Kidney epithelial cell (primary cell): ENCODE measurements at regions not wholly inside any gene's neighbourhood (a gene's known extent, or its start where the extent isn't known, plus 50 kb on each side); places are given as distances from the start of the nearest gene placed in this dataset.
A peak's percentile ranks its signal among the peaks of the same experiment; 100 is the strongest.

Experiments
- DNase-seq: peaks from one replicate; pipeline ENCODE4 v3.0.0-alpha.2; 2010; ENCODE audit warnings: low read depth
- H3K27me3 ChIP-seq: 2 replicates; pipeline ENCODE4 v1.6.0; 2011; ENCODE audit warnings: low read length; ENCODE audit not compliant: control insufficient read depth, insufficient read depth
- H3K36me3 ChIP-seq: 2 replicates; pipeline ENCODE4 v1.5.1; 2011; ENCODE audit warnings: low read length; ENCODE audit not compliant: control insufficient read depth, insufficient read depth
- H3K4me3 ChIP-seq: 2 replicates; pipeline ENCODE4 v1.5.1; 2011; ENCODE audit warnings: low read depth, mild to moderate bottlenecking, control low read depth, low read length
- CTCF ChIP-seq: IDR thresholded peaks from 2 replicates; pipeline ENCODE4 v1.5.1; 2011; ENCODE audit warnings: mild to moderate bottlenecking, moderate library complexity, low read length, control low read depth, inconsistent platforms; ENCODE audit not compliant: insufficient read depth, poor library complexity, severe bottlenecking

- no peaks in the 10 kb centered on the region for H3K27me3 ChIP-seq
- H3K36me3 ChIP-seq = no peaks in the 10 kb centered on the region
- TF ChIP-seq CTCF = no peak
- no peak for DNase-seq
- H3K4me3 ChIP-seq = no peak overlapping the region
Measured at GRCh38 chr3:102177075-102177755, 257.6 kb upstream of the ZPLD1 start.

- H3K4me3 ChIP-seq = no peak overlapping the region
- TF ChIP-seq CTCF = no peak
- DNase-seq = no peak
- no peaks in the 10 kb centered on the region for H3K27me3 ChIP-seq
- no peaks in the 10 kb centered on the region for H3K36me3 ChIP-seq
Measured at GRCh38 chr3:102178817-102179216, 256.0 kb upstream of the ZPLD1 start.

- Histone ChIP-seq H3K36me3 (no peaks in the 10 kb centered on the region), H3K4me3 (no peak overlapping the region), H3K27me3 (no peaks in the 10 kb centered on the region)
- no peak for TF ChIP-seq CTCF
- no peak for DNase-seq
Measured at GRCh38 chr3:102179326-102180177, 255.3 kb upstream of the ZPLD1 start.

GRCh38 chr3:102180280-102180931 is 254.4 kb upstream of the ZPLD1 start:
- peak; percentile 81 for DNase-seq
- Histone ChIP-seq H3K4me3 (no peak overlapping the region), H3K27me3 (no peaks in the 10 kb centered on the region), H3K36me3 (no peaks in the 10 kb centered on the region)
- no peak for TF ChIP-seq CTCF

- DNase-seq = no peak
- Histone ChIP-seq H3K36me3 (no peaks in the 10 kb centered on the region), H3K27me3 (no peaks in the 10 kb centered on the region), H3K4me3 (no peak overlapping the region)
- no peak for TF ChIP-seq CTCF
Measured at GRCh38 chr3:102181175-102181920, 253.5 kb upstream of the ZPLD1 start.
